ENCODE measurements at regions not wholly inside any gene's neighbourhood (a gene's known extent, or its start where the extent isn't known, plus 50 kb on each side); places are given as distances from the start of the nearest gene placed in this dataset.

DNA sequence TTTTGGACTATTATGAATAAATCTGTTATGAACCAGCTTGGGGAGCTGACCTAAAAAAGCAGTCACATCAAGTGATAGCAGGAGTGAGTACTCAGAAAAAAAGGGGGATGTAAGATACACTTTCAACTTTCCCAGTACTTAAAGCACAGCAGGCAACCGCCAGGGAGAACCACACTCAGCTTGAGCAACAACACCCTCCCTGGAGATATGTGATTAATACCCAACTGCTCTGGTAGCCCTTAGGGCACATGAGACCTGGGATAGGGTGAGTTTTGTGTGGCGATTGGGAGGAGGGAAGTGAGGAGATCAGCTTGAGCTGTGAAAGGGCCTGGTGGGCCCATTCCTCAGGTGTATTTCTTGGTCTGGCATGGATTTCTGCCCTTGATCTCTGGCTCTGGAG is 220.3 kb upstream of the SFRP2 start:
- no peak overlapping the region for H2BK5ac ChIP-seq (ENCODE audit: insufficient read length, low read length)
- no peak overlapping the region for H3K4me2 ChIP-seq (ENCODE audit: insufficient read depth, insufficient read length, low read length)
- peaks cover 0 to 1% (median 0%) of the 10 kb centered on the region in 3 experiments; a peak in 2 of 7 replicates for H3K36me3 Mint-ChIP-seq (ENCODE audit: insufficient read depth in 1 of 3, low read depth in 3 of 3)
- H3K27me3 ChIP-seq (ENCODE audit: insufficient read depth, low read length) = no peaks in the 10 kb centered on the region
- H2BK12ac ChIP-seq (ENCODE audit: insufficient read length, low read depth, low read length) = no peak overlapping the region
- no peak overlapping the region for H3K4me3 Mint-ChIP-seq
- H3K27me3 Mint-ChIP-seq (ENCODE audit: low read depth) = no peaks in the 10 kb centered on the region
- H3K27ac Mint-ChIP-seq = no peak overlapping the region
- H3K9ac ChIP-seq (ENCODE audit: extremely low read depth, insufficient read length, low read length) = no peak overlapping the region
- H3K4me1 Mint-ChIP-seq = peaks cover 0 to 6% of the 10 kb centered on the region in 2 experiments; a peak in 2 of 4 replicates
- TF ChIP-seq, protein P1, sequence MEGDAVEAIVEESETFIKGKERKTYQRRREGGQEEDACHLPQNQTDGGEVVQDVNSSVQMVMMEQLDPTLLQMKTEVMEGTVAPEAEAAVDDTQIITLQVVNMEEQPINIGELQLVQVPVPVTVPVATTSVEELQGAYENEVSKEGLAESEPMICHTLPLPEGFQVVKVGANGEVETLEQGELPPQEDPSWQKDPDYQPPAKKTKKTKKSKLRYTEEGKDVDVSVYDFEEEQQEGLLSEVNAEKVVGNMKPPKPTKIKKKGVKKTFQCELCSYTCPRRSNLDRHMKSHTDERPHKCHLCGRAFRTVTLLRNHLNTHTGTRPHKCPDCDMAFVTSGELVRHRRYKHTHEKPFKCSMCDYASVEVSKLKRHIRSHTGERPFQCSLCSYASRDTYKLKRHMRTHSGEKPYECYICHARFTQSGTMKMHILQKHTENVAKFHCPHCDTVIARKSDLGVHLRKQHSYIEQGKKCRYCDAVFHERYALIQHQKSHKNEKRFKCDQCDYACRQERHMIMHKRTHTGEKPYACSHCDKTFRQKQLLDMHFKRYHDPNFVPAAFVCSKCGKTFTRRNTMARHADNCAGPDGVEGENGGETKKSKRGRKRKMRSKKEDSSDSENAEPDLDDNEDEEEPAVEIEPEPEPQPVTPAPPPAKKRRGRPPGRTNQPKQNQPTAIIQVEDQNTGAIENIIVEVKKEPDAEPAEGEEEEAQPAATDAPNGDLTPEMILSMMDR (conservative IDR thresholded peaks at IDR 0.05) = no peak
- no peaks in the 10 kb centered on the region for H3K23me2 ChIP-seq (ENCODE audit: insufficient read length, low read depth, low read length, poor library complexity, severe bottlenecking)
- 0 out of 2 replicates have a peak overlapping the region, but pooled peaks have one; percentile 29 for H3K14ac ChIP-seq (ENCODE audit: insufficient read depth, low read length)
- no peak overlapping the region for H2BK15ac ChIP-seq (ENCODE audit: low read depth, low read length)
- H3K56ac ChIP-seq (ENCODE audit: insufficient read length, low read depth, low read length) = no peak overlapping the region
- no peak overlapping the region for H3K27ac ChIP-seq (ENCODE audit: insufficient read length, low read depth, low read length)
- H2AK5ac ChIP-seq (ENCODE audit: insufficient read length, low read length) = no peak overlapping the region
- no peak overlapping the region for H3T11ph ChIP-seq (ENCODE audit: low read length)
- no peak for DNase-seq
- H4K91ac ChIP-seq (ENCODE audit: insufficient read length, low read depth, low read length) = no peak overlapping the region
- H3K4ac ChIP-seq (ENCODE audit: low read depth, low read length) = no peak overlapping the region
- no peak overlapping the region for H2BK120ac ChIP-seq (ENCODE audit: low read depth, low read length, poor library complexity, severe bottlenecking)
- H3K23ac ChIP-seq (ENCODE audit: insufficient read length, low read depth, low read length) = no peak overlapping the region
- H2BK20ac ChIP-seq (ENCODE audit: low read depth, low read length, poor library complexity, severe bottlenecking) = no peak overlapping the region
- H3K79me1 ChIP-seq (ENCODE audit: insufficient read depth, low read depth, low read length, poor library complexity, severe bottlenecking) = no peaks in the 10 kb centered on the region
- no peaks in the 10 kb centered on the region for H3K9me3 ChIP-seq (ENCODE audit: control insufficient read depth, low read depth, low read length)
- H3K9me3 Mint-ChIP-seq = no peaks in the 10 kb centered on the region; a peak in 1 of 5 replicates
- H2AFZ ChIP-seq (ENCODE audit: low read length) = no peak overlapping the region
- H4K20me1 ChIP-seq (ENCODE audit: control insufficient read depth, insufficient read depth, insufficient read length) = no peaks in the 10 kb centered on the region
- WGBS (ENCODE audit: extremely low coverage, insufficient read length, low lambda C conversion rate) = no CpG with 5 or more reads among the region's 2 CpGs
- no peaks in the 10 kb centered on the region for H3K79me2 ChIP-seq (ENCODE audit: insufficient read depth, low read length)
- H4K8ac ChIP-seq (replicated peaks; ENCODE audit: insufficient read length, low read depth, low read length) = no peak overlapping the region
- no peak overlapping the region for H3K18ac ChIP-seq (ENCODE audit: insufficient read length, low read depth, low read length)
- H4K5ac ChIP-seq (ENCODE audit: insufficient read length, low read depth, low read length) = no peak overlapping the region
- H3K4me1 ChIP-seq (ENCODE audit: insufficient read depth, low read length) = no peaks in the 10 kb centered on the region

Measured in H9 (cell line).